Neural cell (in vitro differentiated cells): ENCODE measurements at regions not wholly inside any gene's neighbourhood (a gene's known extent, or its start where the extent isn't known, plus 50 kb on each side); places are given as distances from the start of the nearest gene placed in this dataset.

Experiments
- H2AFZ ChIP-seq: fragments of 200-600, 300-800 bp; sonication (generic), shearing (Covaris generic); 2 replicates; pipeline ENCODE4 v1.6.0; 2014; ENCODE audit warnings: low read depth, mild to moderate bottlenecking, antibody characterized with exemption, low read length, moderate library complexity
- H3F3A ChIP-seq: fragments of 200-600 bp; shearing (Covaris generic); 2 replicates; pipeline ENCODE4 v1.6.1; 2016; ENCODE audit warnings: mild to moderate bottlenecking, moderate library complexity, mixed read lengths, antibody characterized with exemption, low read length; ENCODE audit not compliant: insufficient read depth, poor library complexity, severe bottlenecking
- H3K27ac ChIP-seq: fragments of 200-600, 300-800 bp; sonication (generic), shearing (Covaris generic); 2 replicates; pipeline ENCODE4 v1.5.1; 2014; ENCODE audit warnings: mild to moderate bottlenecking, low read length, moderate library complexity
- H3K27me3 ChIP-seq: fragments of 300-800, 200-600 bp; sonication (generic), shearing (Covaris generic); 2 replicates; pipeline ENCODE4 v1.6.0; 2014; ENCODE audit warnings: mild to moderate bottlenecking, low read depth, low read length, moderate library complexity; ENCODE audit not compliant: insufficient read depth
- H3K36me3 ChIP-seq: fragments of 300-800, 200-600 bp; sonication (generic), shearing (Covaris generic); 2 replicates; pipeline ENCODE4 v1.5.1; 2014; ENCODE audit warnings: mild to moderate bottlenecking, antibody characterized with exemption, low read length, moderate library complexity; ENCODE audit not compliant: insufficient read depth
- H3K4me2 ChIP-seq: fragments of 300-800, 200-600 bp; sonication (generic), shearing (Covaris generic); 2 replicates; pipeline ENCODE4 v1.6.0; 2014; ENCODE audit warnings: mild to moderate bottlenecking, low read length
- H3K4me3 ChIP-seq: fragments of 300-800, 200-600 bp; sonication (generic), shearing (Covaris generic); 2 replicates; pipeline ENCODE4 v1.5.1; 2014; ENCODE audit warnings: mild to moderate bottlenecking, low read length, moderate library complexity
- H3K79me2 ChIP-seq: fragments of 200-600 bp; shearing (Covaris generic); replicated peaks from 2 replicates; pipeline ENCODE4 v1.6.0; 2014; ENCODE audit warnings: mild to moderate bottlenecking, low read length, moderate library complexity; ENCODE audit not compliant: insufficient read depth
- H3K9ac ChIP-seq: fragments of 300-800, 200-600 bp; sonication (generic), shearing (Covaris generic); 2 replicates; pipeline ENCODE4 v1.6.1; 2016; ENCODE audit warnings: mild to moderate bottlenecking, low read length, mixed read lengths
- H3K9me2 ChIP-seq: fragments of 200-600 bp; shearing (Covaris generic); 2 replicates; pipeline ENCODE4 v1.6.1; 2016; ENCODE audit warnings: mild to moderate bottlenecking, low read length, mixed read lengths; ENCODE audit not compliant: insufficient read depth
- H3K9me3 ChIP-seq: fragments of 200-600, 300-800 bp; sonication (generic), shearing (Covaris generic); 2 replicates; pipeline ENCODE4 v1.6.1; 2016; ENCODE audit warnings: mild to moderate bottlenecking, mixed run types, low read length, moderate library complexity, mixed read lengths
- H4K20me1 ChIP-seq: fragments of 200-600 bp; shearing (Covaris generic); 2 replicates; pipeline ENCODE4 v1.6.1; 2016; ENCODE audit warnings: mild to moderate bottlenecking, mixed run types; ENCODE audit not compliant: insufficient read depth
- CTCF ChIP-seq: fragments of 450-650 bp; IDR thresholded peaks from 2 replicates; pipeline ENCODE4 v1.5.1; 2014; ENCODE audit warnings: antibody characterized with exemption, mild to moderate bottlenecking, moderate library complexity; ENCODE audit not compliant: poor library complexity, severe bottlenecking
- EP300 ChIP-seq: fragments of 450-650 bp; conservative IDR thresholded peaks from 2 replicates; pipeline ENCODE4 v1.6.1; 2014; ENCODE audit warnings: antibody characterized with exemption, mild to moderate bottlenecking, moderate library complexity; ENCODE audit not compliant: poor library complexity, severe bottlenecking
- EZH2 ChIP-seq: fragments of 200-600, 300-800 bp; shearing (Covaris generic), sonication (generic); IDR thresholded peaks from 2 replicates; pipeline ENCODE4 v1.6.1; 2014; ENCODE audit warnings: antibody characterized with exemption, low read length, borderline replicate concordance, mild to moderate bottlenecking; ENCODE audit not compliant: insufficient read depth, poor library complexity, severe bottlenecking
- MXI1 ChIP-seq: fragments of 450-650 bp; conservative IDR thresholded peaks from 2 replicates; pipeline ENCODE4 v1.6.1; 2014; ENCODE audit warnings: antibody characterized with exemption, mild to moderate bottlenecking; ENCODE audit not compliant: poor library complexity, severe bottlenecking
- POLR2AphosphoS5 ChIP-seq: IDR thresholded peaks from 2 replicates; pipeline ENCODE4 v1.6.1; 2012
- RAD21 ChIP-seq: fragments of 450-650 bp; conservative IDR thresholded peaks from 2 replicates; pipeline ENCODE4 v1.6.1; 2014; ENCODE audit warnings: antibody characterized with exemption, mild to moderate bottlenecking, moderate library complexity
- REST ChIP-seq: IDR thresholded peaks from 2 replicates; pipeline ENCODE4 v1.6.1; 2012; ENCODE audit warnings: borderline replicate concordance
- SMC3 ChIP-seq: fragments of 450-650 bp; conservative IDR thresholded peaks from 2 replicates; pipeline ENCODE4 v1.6.1; 2014; ENCODE audit warnings: antibody characterized with exemption, mild to moderate bottlenecking, moderate library complexity; ENCODE audit not compliant: poor library complexity
- TAF1 ChIP-seq: IDR thresholded peaks from 2 replicates; pipeline ENCODE4 v1.6.1; 2012; ENCODE audit warnings: low read depth

GRCh38 chr11:79834015-79834414 is 393.2 kb upstream of the TENM4 start:
- no peak overlapping the region for H3K27ac ChIP-seq

GRCh38 chr11:79830446-79830845 is 389.6 kb upstream of the TENM4 start:
- Histone ChIP-seq H3K27ac (no peak overlapping the region), H3K9ac (no peak overlapping the region), H3K4me3 (no peak overlapping the region), H3K27me3 (no peaks in the 10 kb centered on the region), H3K9me2 (no peaks in the 10 kb centered on the region), H3F3A (no peaks in the 10 kb centered on the region), H3K4me2 (no peak overlapping the region), H3K79me2 (no peaks in the 10 kb centered on the region), H4K20me1 (no peaks in the 10 kb centered on the region), H3K36me3 (no peaks in the 10 kb centered on the region), H2AFZ (no peak overlapping the region), H3K9me3 (no peaks in the 10 kb centered on the region)
- TF ChIP-seq POLR2AphosphoS5 (no peak), TAF1 (no peak)

More at GRCh38 chr11:79834015-79834414, 393.2 kb upstream of the TENM4 start:
- H3K9me2 ChIP-seq: no peaks in the 10 kb centered on the region
- H3F3A ChIP-seq: no peaks in the 10 kb centered on the region
- no peaks in the 10 kb centered on the region for H3K36me3 ChIP-seq
- H3K9ac ChIP-seq: no peak overlapping the region
- H3K4me2 ChIP-seq: no peak overlapping the region
- no peaks in the 10 kb centered on the region for H3K79me2 ChIP-seq
- H2AFZ ChIP-seq: no peak overlapping the region
- no peaks in the 10 kb centered on the region for H4K20me1 ChIP-seq
- no peaks in the 10 kb centered on the region for H3K9me3 ChIP-seq
- TF ChIP-seq REST (no peak), RAD21 (no peak), EP300 (no peak), MXI1 (no peak), SMC3 (no peak), CTCF (no peak), TAF1 (no peak), EZH2 (no peak), POLR2AphosphoS5 (no peak)
- H3K4me3 ChIP-seq: no peak overlapping the region
- no peaks in the 10 kb centered on the region for H3K27me3 ChIP-seq

GRCh38 chr11:79829891-79830290 is 389.1 kb upstream of the TENM4 start:
- no peak overlapping the region for H2AFZ ChIP-seq

More at GRCh38 chr11:79829891-79830290, 389.1 kb upstream of the TENM4 start:
- H3K4me3 ChIP-seq: no peak overlapping the region
- no peaks in the 10 kb centered on the region for H3K36me3 ChIP-seq
- no peaks in the 10 kb centered on the region for H3F3A ChIP-seq
- no peak overlapping the region for H3K4me2 ChIP-seq
- TF ChIP-seq MXI1 (no peak), POLR2AphosphoS5 (no peak)
- H3K27ac ChIP-seq: no peak overlapping the region
- H3K9me2 ChIP-seq: no peaks in the 10 kb centered on the region
- no peaks in the 10 kb centered on the region for H3K79me2 ChIP-seq
- no peaks in the 10 kb centered on the region for H4K20me1 ChIP-seq
- no peaks in the 10 kb centered on the region for H3K9me3 ChIP-seq
- no peak overlapping the region for H3K9ac ChIP-seq
- H3K27me3 ChIP-seq: no peaks in the 10 kb centered on the region
